Ramos (cell line): ENCODE measurements at regions not wholly inside any gene's neighbourhood (a gene's known extent, or its start where the extent isn't known, plus 50 kb on each side); places are given as distances from the start of the nearest gene placed in this dataset.
"Not testable (repeated sequence)": the region's sequence is repeated elsewhere in the genome, so short reads cannot be mapped to it uniquely, and the experiment has no call there.

ENCODE experiments used
- in situ Hi-C: fragments of 300-500 bp; cut with MboI; formaldehyde crosslinking; loops from one replicate; pipeline ENCODE4 v1.14.3; 2022; ENCODE audit warnings: low sequenced_read_pairs; ENCODE audit not compliant: unreplicated experiment

DNA sequence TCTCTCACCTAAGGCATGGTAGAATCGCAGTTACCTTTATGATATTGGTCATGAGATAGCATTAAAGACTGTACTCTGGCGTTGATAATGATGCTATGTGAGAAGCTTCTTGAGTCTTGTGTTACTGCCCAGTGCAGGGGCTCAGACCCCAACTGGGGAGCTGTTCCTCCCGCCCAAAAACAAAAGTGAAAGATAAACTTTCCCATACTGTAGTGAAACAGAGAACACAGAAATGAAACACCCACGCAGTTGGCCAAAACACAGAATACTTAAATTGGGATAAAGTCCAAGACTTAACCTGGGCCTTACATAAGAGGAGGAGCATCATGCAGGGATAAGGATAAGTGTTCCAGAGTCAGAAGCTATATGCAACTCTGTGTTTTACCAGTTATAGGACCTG is 130.6 kb downstream of the HHIPL2 start:
- in situ Hi-C loops = no loop called here

DNA sequence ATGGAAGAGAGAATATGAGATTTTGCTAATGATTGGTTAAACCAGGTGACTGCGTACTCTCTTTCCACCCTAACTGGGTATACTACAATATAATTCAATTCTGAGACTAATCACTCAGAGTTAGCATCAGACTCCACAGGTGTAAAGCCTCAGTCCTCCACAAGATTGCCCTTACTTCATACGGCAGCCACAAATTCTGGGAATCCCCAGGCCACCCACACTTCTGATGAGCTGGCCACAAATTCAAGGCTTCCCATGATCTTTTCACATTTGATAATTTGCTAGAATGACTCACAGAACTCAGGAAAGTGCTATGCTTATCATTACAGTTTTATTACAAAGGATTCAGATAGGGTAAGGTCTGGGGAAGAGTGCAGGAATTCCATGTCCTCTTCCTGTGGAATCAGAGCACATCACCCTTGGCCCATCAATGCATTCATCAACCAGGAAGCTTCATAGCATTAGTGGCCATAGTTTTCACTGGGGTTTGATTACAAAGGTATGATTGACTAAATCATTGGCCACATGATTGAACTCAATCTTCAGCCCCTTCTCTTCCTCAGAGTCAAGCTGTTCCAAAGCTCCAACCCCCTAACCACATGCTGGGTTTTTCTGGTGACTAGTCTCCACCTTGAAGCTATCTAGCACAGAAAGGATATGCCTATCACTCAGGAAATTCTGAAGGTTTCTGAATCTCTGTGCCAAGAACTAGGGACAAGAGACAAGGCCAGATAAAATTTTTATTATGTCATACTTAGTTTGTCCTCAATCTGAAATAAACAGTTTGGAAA is 131.7 kb downstream of the HHIPL2 start:
- in situ Hi-C loops = no loop called here

DNA sequence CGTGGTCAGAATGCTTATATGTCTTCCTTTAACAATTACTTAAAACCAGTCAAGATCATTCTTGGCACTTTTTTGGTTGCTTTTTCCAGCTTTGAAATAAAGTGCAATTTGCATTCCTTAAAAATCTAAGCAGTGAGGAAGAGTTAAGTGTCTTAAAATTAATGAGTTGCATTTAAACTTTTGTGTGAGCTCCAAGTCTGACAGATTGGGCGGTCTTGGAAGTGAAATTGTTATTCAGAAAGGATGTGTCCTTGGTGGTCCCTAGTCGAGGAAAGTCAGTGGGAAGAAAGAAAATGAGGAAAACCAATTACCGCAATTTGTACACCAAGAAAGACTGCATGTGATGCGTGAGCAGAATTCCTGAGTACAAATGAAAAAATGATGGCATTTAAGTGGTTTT is 132.5 kb downstream of the HHIPL2 start:
- in situ Hi-C loops = no loop called here

DNA sequence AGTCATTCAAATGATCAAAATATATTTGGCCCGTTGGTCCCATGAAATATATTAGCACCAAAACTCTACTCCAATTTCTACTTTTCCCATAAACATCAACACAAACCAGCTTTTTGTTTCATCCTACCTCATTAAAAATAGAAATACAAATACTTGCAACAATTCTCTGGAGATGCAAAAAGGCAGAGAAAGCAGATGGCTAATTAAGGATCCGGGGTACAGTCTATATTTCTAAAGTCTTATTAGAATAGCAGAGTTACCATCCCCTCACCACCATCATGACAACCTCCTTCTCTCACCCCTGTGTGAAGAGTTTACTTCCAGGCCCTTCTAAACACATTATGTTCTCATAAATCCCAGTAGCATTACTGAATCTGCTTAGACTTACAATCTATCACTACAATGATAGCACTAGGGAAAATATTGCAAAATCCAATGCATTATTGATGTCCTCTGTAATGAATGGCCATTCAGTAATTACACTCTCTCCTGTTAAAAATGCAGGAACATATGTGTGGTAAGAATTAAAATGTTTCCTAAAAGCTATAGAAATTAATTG is 133.8 kb downstream of the HHIPL2 start:
- in situ Hi-C loops = no loop called here

DNA sequence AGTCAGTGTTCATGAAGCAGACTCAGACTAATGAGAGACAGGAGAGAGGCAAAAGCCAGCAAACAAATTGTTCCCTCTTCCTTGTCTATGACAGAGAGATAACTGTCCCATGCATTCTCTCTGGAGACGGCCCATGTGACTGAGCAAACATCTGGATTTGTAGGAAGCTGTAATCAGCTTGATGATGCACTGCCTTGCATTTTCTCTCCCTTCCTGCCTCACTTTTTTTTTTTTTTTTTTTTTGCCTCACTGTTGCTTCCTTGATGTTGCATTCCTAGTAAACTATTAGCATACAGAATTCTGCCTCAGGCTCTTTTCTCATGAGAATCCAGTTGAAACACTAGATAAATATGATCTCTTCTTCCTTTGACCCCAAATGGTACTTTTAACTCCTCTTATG is 134.5 kb downstream of the HHIPL2 start:
- in situ Hi-C loops = no loop called here

DNA sequence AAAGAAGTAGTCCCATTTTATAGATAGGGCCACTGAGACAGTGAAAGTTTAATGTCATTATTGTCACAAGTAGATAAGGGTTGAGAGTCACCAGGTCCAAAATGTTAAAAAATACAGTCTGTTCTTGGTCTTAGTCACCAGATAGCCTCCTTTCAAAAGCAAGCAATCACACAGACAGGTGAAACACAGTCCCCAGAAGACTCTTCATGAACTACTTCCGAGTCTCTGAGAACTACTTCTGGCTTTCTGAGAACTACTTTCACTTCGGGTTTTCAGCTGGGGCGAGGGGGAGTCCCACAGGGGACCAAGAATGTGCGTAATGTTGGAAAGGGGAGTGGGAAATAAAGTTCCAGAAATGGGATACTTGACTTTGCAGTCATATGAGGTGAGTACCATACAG is 143.2 kb downstream of the HHIPL2 start:
- in situ Hi-C loops = no loop called here

DNA sequence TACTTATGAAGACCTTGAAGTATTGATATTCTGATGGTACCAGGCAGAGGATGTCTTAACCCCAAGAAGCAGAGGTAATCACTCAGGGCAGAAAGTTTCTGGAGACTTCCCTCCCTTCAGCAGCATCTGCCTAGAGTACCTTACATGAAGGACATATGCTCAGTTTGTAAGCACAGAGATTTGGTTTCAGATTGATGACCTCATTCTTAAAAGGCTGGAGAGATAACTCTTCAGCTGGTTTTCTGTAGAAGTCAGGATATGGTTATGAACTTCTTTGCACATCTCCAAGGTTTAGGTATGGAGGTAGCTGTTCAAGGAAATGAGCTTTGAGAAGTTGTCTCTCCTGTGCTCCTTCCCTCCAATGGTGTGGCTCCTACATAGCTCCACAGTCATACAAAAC is 148.7 kb downstream of the HHIPL2 start:
- in situ Hi-C loops = no loop called here

DNA sequence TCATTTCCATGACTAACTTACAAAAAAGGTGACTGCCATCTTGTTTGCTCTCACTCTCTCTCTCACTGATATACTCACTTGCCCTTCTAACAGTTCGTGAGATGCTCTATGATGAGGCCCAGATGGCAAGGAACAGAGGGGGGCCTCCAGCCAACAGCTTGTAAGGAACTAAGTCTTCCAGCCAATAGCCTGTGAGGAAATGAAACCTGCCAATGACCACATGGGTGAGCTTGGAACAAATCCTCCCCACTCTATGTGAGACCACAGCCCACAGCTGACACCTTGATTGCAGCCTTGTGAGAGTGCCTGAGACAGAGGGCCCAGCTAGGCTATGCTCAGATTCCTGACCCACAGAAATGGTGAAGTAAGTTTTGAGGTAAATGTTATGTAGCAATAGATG is 153.7 kb downstream of the HHIPL2 start:
- in situ Hi-C loops = no loop called here

DNA sequence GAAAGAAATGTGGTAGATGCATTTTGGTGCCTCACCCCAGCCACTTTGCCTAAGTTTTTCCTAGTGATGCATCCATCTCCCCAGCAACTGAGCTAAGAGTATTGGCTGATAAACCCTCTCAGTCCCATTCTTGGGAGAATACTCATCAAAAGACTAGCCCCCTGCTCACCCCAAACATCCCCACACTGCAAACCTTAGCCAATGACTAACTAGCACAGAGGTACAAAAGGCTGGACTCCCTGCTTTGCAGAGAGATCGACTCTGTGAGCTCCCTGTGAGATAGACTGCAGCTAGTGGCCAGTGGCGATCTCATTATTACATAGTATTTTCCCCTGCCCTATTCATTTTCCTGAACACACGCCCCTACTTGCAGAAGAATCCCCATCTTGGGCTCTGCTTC is 155.3 kb downstream of the HHIPL2 start:
- in situ Hi-C loops = no loop called here

DNA sequence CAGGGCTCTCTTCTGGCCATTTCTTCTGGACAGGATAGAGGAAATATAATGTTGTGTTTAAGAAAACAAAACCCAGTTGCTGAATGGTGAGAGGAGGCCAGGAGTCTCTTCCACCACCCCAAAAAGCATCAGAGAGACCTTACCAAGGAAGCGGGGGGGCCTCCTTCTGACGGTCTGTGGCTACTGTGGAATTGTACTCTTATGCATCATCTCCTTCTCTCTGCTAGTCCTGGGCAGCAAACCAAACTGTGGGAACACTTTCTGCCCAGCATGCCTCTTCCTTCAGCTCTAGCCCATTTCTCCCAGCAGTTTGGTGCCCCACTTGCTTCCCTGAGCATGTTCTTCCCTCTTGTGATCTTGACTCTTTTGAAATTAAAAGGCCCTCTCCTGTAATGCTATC is 157.7 kb downstream of the HHIPL2 start:
- in situ Hi-C loops = no loop called here

DNA sequence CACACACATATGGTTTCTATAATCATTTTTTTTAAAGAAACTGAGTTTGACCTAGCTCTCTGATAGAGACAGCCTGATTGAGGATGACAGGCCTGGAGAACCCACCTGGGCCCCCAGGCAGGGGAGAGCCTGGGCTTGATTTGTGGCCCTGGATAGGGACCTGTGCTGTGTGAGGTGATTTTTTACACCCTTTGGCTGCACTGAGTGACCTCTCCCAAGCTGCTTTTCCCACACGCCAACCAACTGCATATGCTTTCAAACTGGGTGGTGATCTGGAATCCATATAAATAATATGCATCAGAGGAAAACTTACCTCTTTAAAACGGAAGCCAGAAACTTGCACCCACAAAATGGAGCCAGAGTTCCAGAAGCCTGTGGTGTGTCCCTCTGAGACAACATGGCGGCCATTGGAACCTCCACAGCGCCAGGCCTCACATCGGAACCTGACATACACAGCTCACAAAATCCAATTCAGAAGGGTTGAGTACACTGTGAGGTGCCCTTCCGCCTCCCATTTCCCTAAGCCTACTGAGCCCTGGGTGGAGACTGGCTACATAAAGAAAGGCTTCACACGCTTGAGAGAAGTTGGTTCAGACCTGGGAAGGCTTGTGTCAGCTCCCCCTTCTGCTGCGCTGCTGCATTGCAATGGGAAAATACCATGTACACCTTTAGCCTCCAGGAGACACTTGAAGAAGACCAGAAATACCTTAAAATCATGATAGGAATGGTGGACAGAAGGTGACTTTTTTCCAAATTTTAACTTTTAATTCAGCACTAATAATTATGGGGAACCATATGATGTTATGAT is 160.7 kb downstream of the HHIPL2 start:
- in situ Hi-C loops = no loop called here

DNA sequence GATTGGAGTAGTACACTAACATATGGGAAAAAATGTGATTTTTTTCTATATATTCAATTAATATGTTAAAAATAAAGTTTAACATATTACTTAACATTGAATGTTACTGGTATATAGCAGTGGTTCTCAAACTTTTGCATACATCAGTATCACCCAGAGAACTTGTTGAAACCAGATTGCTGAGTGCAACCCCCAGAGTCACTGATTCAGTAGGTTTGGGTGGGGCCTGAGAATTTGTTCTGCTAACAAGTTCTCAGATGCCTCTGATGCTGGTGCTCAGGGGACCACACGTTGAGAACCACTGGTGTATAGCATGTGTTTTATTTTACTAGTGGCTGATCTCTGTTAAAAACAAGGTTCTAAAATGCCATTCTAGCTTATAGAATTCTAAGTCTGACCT is 161.9 kb downstream of the HHIPL2 start:
- in situ Hi-C loops = no loop called here

DNA sequence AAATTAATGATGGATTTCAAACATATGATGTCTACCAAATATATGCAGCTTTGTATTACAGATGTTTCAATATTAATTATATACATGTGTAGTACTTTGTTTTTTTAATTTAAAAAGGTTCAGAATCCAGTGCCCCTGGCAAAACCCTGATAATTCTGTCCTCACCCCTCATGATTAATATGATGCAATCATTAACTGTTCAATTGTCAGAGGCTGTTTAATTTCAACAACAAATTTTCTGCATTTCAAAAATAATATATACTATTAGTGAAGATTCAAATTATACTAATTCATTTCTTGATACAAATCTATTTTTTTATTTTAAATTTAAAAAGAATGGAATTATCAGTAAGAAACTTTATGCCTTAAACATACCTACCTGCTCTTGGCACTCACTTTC is 162.6 kb downstream of the HHIPL2 start:
- in situ Hi-C loops = no loop called here

DNA sequence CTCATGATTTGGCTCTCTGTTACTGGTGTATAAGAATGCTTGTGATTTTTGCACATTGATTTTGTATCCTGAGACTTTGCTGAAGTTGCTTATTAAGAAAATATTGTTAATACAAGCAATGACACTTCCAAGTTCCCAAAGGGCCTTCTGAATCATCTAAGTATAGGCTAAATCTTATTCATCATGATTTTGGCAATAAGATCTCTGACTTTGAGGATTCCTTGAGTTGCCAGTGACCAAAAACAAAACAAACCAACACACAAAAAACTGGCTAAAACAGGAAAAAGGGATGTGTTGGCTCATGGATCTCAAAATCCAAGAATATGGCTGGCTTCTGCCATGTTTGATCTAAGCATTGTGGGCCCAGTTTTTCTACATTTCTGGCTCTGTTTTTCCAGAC is 163.4 kb downstream of the HHIPL2 start:
- in situ Hi-C loops = no loop called here

DNA sequence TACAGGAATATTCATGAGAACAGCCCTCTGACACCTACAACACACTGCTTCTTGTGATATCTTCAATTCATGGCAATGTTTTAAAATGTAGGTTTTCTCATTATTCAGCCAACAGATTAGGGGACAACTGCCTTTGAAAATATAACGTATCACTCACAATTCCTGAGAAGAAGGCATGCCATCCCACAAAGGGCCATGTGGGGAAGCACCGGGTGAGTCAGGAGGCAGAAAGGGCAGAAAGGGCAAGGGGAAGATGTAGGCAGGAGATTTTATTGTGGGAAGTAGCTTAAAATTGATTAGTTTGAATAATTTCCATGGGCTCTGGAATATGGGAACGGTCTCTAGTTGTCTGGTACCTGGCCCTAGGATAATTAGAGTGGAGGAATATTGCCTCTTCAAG is 165.7 kb downstream of the HHIPL2 start:
- in situ Hi-C loops = no loop called here

DNA sequence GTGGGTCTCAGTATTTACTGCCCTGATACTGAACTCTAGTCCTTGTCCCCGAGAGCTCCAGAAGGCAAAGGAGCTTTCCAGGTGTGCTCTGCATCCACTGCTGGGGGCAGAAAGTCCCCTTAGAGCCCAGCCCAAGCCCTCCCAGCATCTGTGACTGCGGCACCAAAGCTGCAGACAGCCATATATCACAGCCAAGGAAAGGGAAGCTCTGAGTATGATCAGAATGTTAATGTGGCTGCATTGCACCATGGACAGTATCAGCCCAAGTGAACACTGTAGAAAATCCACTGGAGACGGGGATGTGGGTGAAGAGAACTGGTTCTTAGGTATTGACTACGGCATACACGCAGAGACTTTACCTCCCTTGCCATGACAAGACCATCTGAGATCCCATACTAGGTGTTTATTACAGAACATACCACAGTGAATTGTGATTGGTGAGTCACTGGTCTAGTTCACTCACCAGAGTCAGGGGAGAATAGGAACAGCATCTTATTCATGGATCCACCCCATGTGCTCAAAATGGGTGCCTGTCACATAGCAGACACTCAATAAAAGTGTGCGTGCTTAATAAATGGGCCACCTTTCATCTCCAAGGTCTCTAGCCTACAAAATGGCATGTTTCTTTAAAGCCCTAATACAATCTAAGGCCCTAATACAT is 170.3 kb downstream of the HHIPL2 start:
- in situ Hi-C loops = no loop called here

DNA sequence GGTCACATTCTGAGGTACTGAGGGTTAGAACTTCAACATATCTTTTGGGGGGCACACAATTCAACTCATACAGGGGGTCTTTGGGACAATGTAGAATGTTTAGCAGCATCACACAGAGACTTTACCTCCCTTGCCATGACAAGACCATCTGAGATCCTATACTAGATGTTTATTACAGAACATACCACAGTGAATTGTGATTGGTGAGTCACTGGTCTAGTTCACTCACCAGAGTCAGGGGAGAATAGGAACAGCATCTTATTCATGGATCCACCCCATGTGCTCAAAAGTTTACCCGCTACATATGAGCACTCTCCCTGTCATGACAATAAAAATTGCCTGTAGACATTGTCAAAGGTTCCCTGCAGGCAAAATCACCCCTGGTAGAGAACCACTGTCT is 171.1 kb downstream of the HHIPL2 start:
- in situ Hi-C loops = not testable (repeated sequence)

DNA sequence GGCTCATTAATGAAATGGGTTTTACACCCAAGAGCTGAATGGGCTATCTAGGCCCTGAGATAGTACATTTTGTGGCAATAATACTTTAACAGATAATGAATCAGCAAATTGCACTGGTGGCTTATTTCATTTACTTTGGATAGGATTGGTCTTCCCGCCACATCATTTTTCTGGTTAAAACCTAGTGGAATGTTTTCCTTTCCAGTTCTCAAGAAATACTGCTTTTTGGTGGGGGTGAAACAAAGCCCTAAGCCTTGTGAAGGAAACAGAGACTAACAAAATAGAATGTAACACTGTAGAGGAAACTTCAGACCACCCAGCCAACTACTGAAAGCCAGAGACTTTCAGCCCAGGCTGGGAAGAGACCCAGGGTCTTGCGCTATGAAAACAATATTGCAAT is 172.2 kb downstream of the HHIPL2 start:
- in situ Hi-C loops = no loop called here

DNA sequence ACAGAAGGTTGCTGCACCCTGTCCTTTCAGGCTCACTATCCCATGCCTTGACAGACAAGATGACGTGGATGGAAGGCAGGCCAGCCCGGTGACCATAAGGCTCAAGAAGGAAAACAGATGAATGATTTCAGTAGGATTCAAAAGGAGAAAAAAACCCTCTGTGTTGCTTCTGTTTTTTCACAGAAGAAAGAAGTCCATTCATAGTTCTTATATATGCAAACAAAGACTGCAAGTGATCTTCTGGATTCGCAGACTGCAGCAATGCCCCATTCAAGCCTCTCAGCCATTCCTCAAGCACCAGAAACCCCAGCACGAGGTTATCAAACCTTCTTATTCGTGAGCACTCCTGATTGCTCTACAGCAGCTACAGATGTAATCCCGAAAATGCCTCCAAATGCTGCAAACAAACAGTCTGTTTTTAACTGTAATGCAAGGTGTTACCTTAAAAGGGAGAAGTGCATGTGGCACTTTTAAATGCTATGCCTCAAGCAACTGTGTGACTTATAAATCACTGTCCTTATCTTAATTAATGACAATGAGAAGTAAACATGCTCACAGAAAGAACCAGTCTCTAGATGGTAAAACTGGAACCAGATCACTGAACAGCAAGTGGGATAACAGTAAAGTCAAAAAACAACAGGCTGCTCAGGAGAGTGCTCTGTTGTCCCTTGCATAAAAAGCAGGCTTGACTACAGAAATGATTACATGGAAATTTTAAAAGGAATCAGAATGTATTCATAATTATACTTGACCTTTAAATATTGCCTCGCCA is 173.9 kb downstream of the HHIPL2 start:
- in situ Hi-C loops = no loop called here

DNA sequence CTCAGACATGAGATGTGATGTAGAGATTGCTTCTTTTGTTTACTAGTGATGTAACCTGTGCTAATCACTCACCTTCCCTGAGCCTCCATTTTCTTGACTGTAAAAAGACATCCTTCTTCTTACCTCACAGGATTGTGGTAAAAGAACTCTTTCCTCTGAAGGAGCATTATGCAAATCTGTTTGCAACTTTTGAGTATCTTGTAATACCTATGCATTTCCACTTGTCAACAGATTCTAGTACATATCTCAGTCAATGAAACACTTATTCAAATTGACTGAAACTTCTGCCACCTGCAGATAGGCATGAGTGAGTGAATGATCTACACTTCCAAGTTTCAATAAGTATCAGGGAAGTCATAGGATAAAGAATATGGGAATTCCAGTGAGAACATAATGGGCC is 174.7 kb downstream of the HHIPL2 start:
- in situ Hi-C loops = no loop called here
